Naive thymus-derived CD4-positive, alpha-beta T cell (primary cell): ENCODE measurements at regions not wholly inside any gene's neighbourhood (a gene's known extent, or its start where the extent isn't known, plus 50 kb on each side); places are given as distances from the start of the nearest gene placed in this dataset.

Experiments used
- ATAC-seq: fragments of 150-1000 bp; cut with Tn5 transposase; 2 replicates; pipeline ENCODE4 v1.10.0; 2021; ENCODE audit warnings: mild to moderate bottlenecking, moderate library complexity
- CTCF ChIA-PET: fragments of 350-600 bp; sonication (Branson Sonifier 250); formaldehyde crosslinking; loops from one replicate; lab custom pipeline; 2021; ENCODE audit warnings: antibody characterized with exemption; lab: Charles Lee
- POLR2A ChIA-PET: fragments of 350-600 bp; sonication (Branson Sonifier 250); formaldehyde crosslinking; loops from one replicate; lab custom pipeline; 2021; ENCODE audit warnings: antibody characterized with exemption, inconsistent platforms; lab: Charles Lee
- DNase-seq, 9 donors: peaks; one replicate each; pipeline versions ENCODE4 v3.0.0 to v3.0.0-alpha.2; 2020 to 2022; ENCODE audit warnings: mixed read lengths in 1 of 9
- H3K27ac ChIP-seq: one replicate; pipeline ENCODE4 v1.7.0; 2013; ENCODE audit warnings: mild to moderate bottlenecking, low read depth, low read length, moderate library complexity
- H3K27me3 ChIP-seq, 2 donors: one replicate each; pipeline ENCODE4 v1.7.0; 2013; ENCODE audit warnings: low read length in 2 of 2, mild to moderate bottlenecking in 2 of 2, moderate library complexity in 2 of 2; ENCODE audit not compliant: control insufficient read depth in 2 of 2, insufficient read depth in 2 of 2
- H3K36me3 ChIP-seq, 3 experiments: 1 replicate in 2 of 3; 2 replicates in 1 of 3; pipeline ENCODE4 v1.7.0; 2013; ENCODE audit warnings: low read length in 3 of 3, mild to moderate bottlenecking in 3 of 3, moderate library complexity in 1 of 3; ENCODE audit not compliant: insufficient read depth in 3 of 3, control insufficient read depth in 2 of 3
- H3K4me1 ChIP-seq, 2 donors: one replicate each; pipeline ENCODE4 v1.7.0; 2013; ENCODE audit warnings: low read length in 2 of 2, mild to moderate bottlenecking in 2 of 2, moderate library complexity in 1 of 2; ENCODE audit not compliant: control insufficient read depth in 2 of 2, insufficient read depth in 2 of 2
- H3K4me3 ChIP-seq: 2 replicates; pipeline ENCODE4 v1.7.0; 2013; ENCODE audit warnings: mild to moderate bottlenecking, low read length
- H3K9me3 ChIP-seq, 3 experiments: 1 replicate in 2 of 3; 2 replicates in 1 of 3; pipeline ENCODE4 v1.7.0; 2013; ENCODE audit warnings: low read length in 3 of 3; ENCODE audit not compliant: control insufficient read depth in 2 of 3
- H3K27ac Mint-ChIP-seq, 9 donors: one replicate each; pipeline ENCODE4 v1.8.0; 2020 to 2022; ENCODE audit warnings: mixed read lengths in 9 of 9, mild to moderate bottlenecking in 8 of 9, moderate library complexity in 5 of 9, inconsistent platforms in 2 of 9
- H3K27me3 Mint-ChIP-seq, 5 donors: one replicate each; pipeline ENCODE4 v1.8.0; 2021 to 2022; ENCODE audit warnings: mixed read lengths in 5 of 5, mild to moderate bottlenecking in 1 of 5
- H3K36me3 Mint-ChIP-seq, 5 donors: one replicate each; pipeline ENCODE4 v1.8.0; 2020 to 2022; ENCODE audit warnings: mixed read lengths in 5 of 5, mild to moderate bottlenecking in 3 of 5, inconsistent platforms in 1 of 5
- H3K4me1 Mint-ChIP-seq, 7 donors: one replicate each; pipeline ENCODE4 v1.8.0; 2020 to 2022; ENCODE audit warnings: mixed read lengths in 7 of 7, mild to moderate bottlenecking in 3 of 7, inconsistent platforms in 1 of 7
- H3K4me3 Mint-ChIP-seq, 10 donors: one replicate each; pipeline ENCODE4 v1.8.0; 2020 to 2022; ENCODE audit warnings: mild to moderate bottlenecking in 10 of 10, mixed read lengths in 10 of 10, moderate library complexity in 6 of 10, inconsistent platforms in 2 of 10
- H3K9me3 Mint-ChIP-seq, 11 donors: one replicate each; pipeline ENCODE4 v1.8.0; 2020 to 2022; ENCODE audit warnings: mixed read lengths in 11 of 11, mild to moderate bottlenecking in 4 of 11, inconsistent platforms in 1 of 11, moderate library complexity in 1 of 11
- intact Hi-C, 2 donors: fragments of 100-400 bp; cut with micrococcal nuclease; formaldehyde crosslinking; loops; one replicate each; pipeline ENCODE4 v1.15.1; 2023

GRCh38 chr13:107821492-107821891, 393.8 kb downstream of the LIG4 start:
- Mint-ChIP-seq H3K9me3 (peaks cover 0 to 13% (median 2%) of the 10 kb centered on the region in 11 donors), H3K4me1 (no peaks in the 10 kb centered on the region), H3K36me3 (no peaks in the 10 kb centered on the region), H3K4me3 (no peak overlapping the region), H3K27ac (no peak overlapping the region), H3K27me3 (no peaks in the 10 kb centered on the region)
- no peak overlapping the region for H3K27ac ChIP-seq
- H3K27me3 ChIP-seq: no peaks in the 10 kb centered on the region
- no peaks in the 10 kb centered on the region for H3K4me1 ChIP-seq
- DNase-seq (no peak), ATAC-seq (no peak)
- no peaks in the 10 kb centered on the region for H3K36me3 ChIP-seq
- ChIA-PET CTCF (no interaction called here), POLR2A (no interaction called here)
- no peak overlapping the region for H3K4me3 ChIP-seq
- H3K9me3 ChIP-seq: no peaks in the 10 kb centered on the region
- intact Hi-C loops: no loop called here

GRCh38 chr13:107819071-107819470, 396.3 kb downstream of the LIG4 start:
- DNase-seq (no peak), ATAC-seq (no peak)
- H3K36me3 Mint-ChIP-seq: no peaks in the 10 kb centered on the region
- Histone ChIP-seq H3K4me1 (no peaks in the 10 kb centered on the region), H3K27me3 (no peaks in the 10 kb centered on the region), H3K36me3 (no peaks in the 10 kb centered on the region), H3K9me3 (no peaks in the 10 kb centered on the region), H3K27ac (no peak overlapping the region), H3K4me3 (no peak overlapping the region)
- no peaks in the 10 kb centered on the region for H3K4me1 Mint-ChIP-seq
- ChIA-PET POLR2A (no interaction called here), CTCF (no interaction called here)
- H3K9me3 Mint-ChIP-seq: peaks cover 0 to 13% (median 0%) of the 10 kb centered on the region in 11 donors
- intact Hi-C loops: no loop called here
- H3K27ac Mint-ChIP-seq: no peak overlapping the region
- H3K27me3 Mint-ChIP-seq: no peaks in the 10 kb centered on the region
- no peak overlapping the region for H3K4me3 Mint-ChIP-seq

- Histone ChIP-seq H3K4me1 (no peaks in the 10 kb centered on the region), H3K4me3 (no peak overlapping the region), H3K36me3 (no peaks in the 10 kb centered on the region), H3K27me3 (no peaks in the 10 kb centered on the region), H3K27ac (no peak overlapping the region), H3K9me3 (no peaks in the 10 kb centered on the region)
- ATAC-seq (no peak), DNase-seq (no peak)
- intact Hi-C loops: no loop called here
- H3K27ac Mint-ChIP-seq: no peak overlapping the region
- H3K27me3 Mint-ChIP-seq: no peaks in the 10 kb centered on the region
- H3K9me3 Mint-ChIP-seq: peaks cover 0 to 13% (median 0%) of the 10 kb centered on the region in 11 donors
- no peak overlapping the region for H3K4me3 Mint-ChIP-seq
- H3K4me1 Mint-ChIP-seq: no peaks in the 10 kb centered on the region
- H3K36me3 Mint-ChIP-seq: no peaks in the 10 kb centered on the region
- ChIA-PET CTCF (no interaction called here), POLR2A (no interaction called here)
These were observed 397.6 kb downstream of the LIG4 start for GRCh38 chr13:107817647-107818287.

- Histone ChIP-seq H3K27me3 (no peaks in the 10 kb centered on the region), H3K4me3 (no peak overlapping the region), H3K36me3 (no peaks in the 10 kb centered on the region), H3K27ac (no peak overlapping the region), H3K9me3 (no peaks in the 10 kb centered on the region), H3K4me1 (no peaks in the 10 kb centered on the region)
- ChIA-PET CTCF (no interaction called here), POLR2A (no interaction called here)
- Mint-ChIP-seq H3K9me3 (peaks cover 0 to 6% (median 0%) of the 10 kb centered on the region in 11 donors), H3K4me1 (no peaks in the 10 kb centered on the region), H3K4me3 (no peak overlapping the region), H3K27me3 (no peaks in the 10 kb centered on the region), H3K36me3 (no peaks in the 10 kb centered on the region), H3K27ac (no peak overlapping the region)
- ATAC-seq: no peak
- no peak for DNase-seq
- intact Hi-C loops: no loop called here
These were observed 403.3 kb downstream of the LIG4 start for GRCh38 chr13:107812014-107812412.

GRCh38 chr13:107811233-107812013, 403.9 kb downstream of the LIG4 start:
- Histone ChIP-seq H3K4me1 (no peaks in the 10 kb centered on the region), H3K9me3 (no peaks in the 10 kb centered on the region), H3K27me3 (no peaks in the 10 kb centered on the region), H3K36me3 (no peaks in the 10 kb centered on the region), H3K4me3 (no peak overlapping the region), H3K27ac (no peak overlapping the region)
- DNase-seq: no peak
- Mint-ChIP-seq H3K4me1 (no peaks in the 10 kb centered on the region), H3K4me3 (no peak overlapping the region), H3K36me3 (no peaks in the 10 kb centered on the region), H3K9me3 (peaks cover 0 to 6% (median 0%) of the 10 kb centered on the region in 11 donors), H3K27ac (no peak overlapping the region), H3K27me3 (no peaks in the 10 kb centered on the region)
- no peak for ATAC-seq
- POLR2A ChIA-PET: no interaction called here
- intact Hi-C loops: no loop called here
- CTCF ChIA-PET: no interaction called here

GRCh38 chr13:107809125-107809524, 406.2 kb downstream of the LIG4 start:
- Histone ChIP-seq H3K4me1 (no peaks in the 10 kb centered on the region), H3K36me3 (no peaks in the 10 kb centered on the region), H3K27ac (no peak overlapping the region), H3K4me3 (no peak overlapping the region), H3K27me3 (no peaks in the 10 kb centered on the region), H3K9me3 (no peaks in the 10 kb centered on the region)
- H3K27me3 Mint-ChIP-seq: no peaks in the 10 kb centered on the region
- H3K36me3 Mint-ChIP-seq: no peaks in the 10 kb centered on the region
- ChIA-PET CTCF (no interaction called here), POLR2A (no interaction called here)
- peaks cover 0 to 3% (median 0%) of the 10 kb centered on the region in 11 donors for H3K9me3 Mint-ChIP-seq
- no peak overlapping the region for H3K27ac Mint-ChIP-seq
- intact Hi-C loops: no loop called here
- DNase-seq (no peak), ATAC-seq (no peak)
- H3K4me1 Mint-ChIP-seq: no peaks in the 10 kb centered on the region
- H3K4me3 Mint-ChIP-seq: no peak overlapping the region

- Histone ChIP-seq H3K36me3 (no peaks in the 10 kb centered on the region), H3K4me1 (no peaks in the 10 kb centered on the region), H3K4me3 (no peak overlapping the region), H3K27me3 (no peaks in the 10 kb centered on the region), H3K9me3 (peaks cover 0 to 4% (median 0%) of the 10 kb centered on the region in 3 experiments), H3K27ac (no peak overlapping the region)
- no peak for DNase-seq
- CTCF ChIA-PET: no interaction called here
- no peak overlapping the region for H3K4me3 Mint-ChIP-seq
- POLR2A ChIA-PET: no interaction called here
- no peaks in the 10 kb centered on the region for H3K27me3 Mint-ChIP-seq
- ATAC-seq: no peak
- H3K36me3 Mint-ChIP-seq: no peaks in the 10 kb centered on the region
- H3K4me1 Mint-ChIP-seq: no peaks in the 10 kb centered on the region
- H3K9me3 Mint-ChIP-seq: peaks cover 0 to 7% (median 0%) of the 10 kb centered on the region in 11 donors
- intact Hi-C loops: no loop called here
- H3K27ac Mint-ChIP-seq: no peak overlapping the region
These were observed 406.9 kb downstream of the LIG4 start for GRCh38 chr13:107808389-107808788.
